BE2C (cell line): ENCODE measurements at regions not wholly inside any gene's neighbourhood (a gene's known extent, or its start where the extent isn't known, plus 50 kb on each side); places are given as distances from the start of the nearest gene placed in this dataset.

Source experiments
- DNase-seq: peaks from one replicate; pipeline ENCODE4 v3.0.0-alpha.2; 2020
- H3K27me3 ChIP-seq: fragments of 250-450 bp; sonication (Bioruptor Pico); 2 replicates; pipeline ENCODE4 v1.5.1; 2020; ENCODE audit warnings: mild to moderate bottlenecking
- H3K36me3 ChIP-seq: fragments of 250-450 bp; sonication (Bioruptor Pico); 2 replicates; pipeline ENCODE4 v1.5.1; 2020; ENCODE audit warnings: mild to moderate bottlenecking
- H3K4me1 ChIP-seq: fragments of 250-450 bp; sonication (Bioruptor Pico); 2 replicates; pipeline ENCODE4 v1.5.1; 2020
- H3K4me3 ChIP-seq: 2 replicates; pipeline ENCODE4 v1.5.1; 2011; ENCODE audit warnings: low read depth, low read length
- H3K9me3 ChIP-seq: fragments of 250-450 bp; sonication (Bioruptor Pico); 2 replicates; pipeline ENCODE4 v1.5.1; 2020
- CTCF ChIP-seq: IDR thresholded peaks from 2 replicates; pipeline ENCODE4 v1.5.1; 2012; ENCODE audit warnings: mild to moderate bottlenecking, low read depth, low read length

- H3K4me3 ChIP-seq = no peak overlapping the region
- H3K9me3 ChIP-seq = no peaks in the 10 kb centered on the region
- TF ChIP-seq CTCF = no peak
- no peaks in the 10 kb centered on the region for H3K36me3 ChIP-seq
- no peaks in the 10 kb centered on the region for H3K4me1 ChIP-seq
- DNase-seq = no peak
- no peaks in the 10 kb centered on the region for H3K27me3 ChIP-seq
Measured at GRCh38 chr22:48873191-48873520, 954.5 kb downstream of the BRD1 start.

- DNase-seq = no peak
- no peaks in the 10 kb centered on the region for H3K36me3 ChIP-seq
- no peaks in the 10 kb centered on the region for H3K4me1 ChIP-seq
- no peaks in the 10 kb centered on the region for H3K27me3 ChIP-seq
- no peak overlapping the region for H3K4me3 ChIP-seq
- no peaks in the 10 kb centered on the region for H3K9me3 ChIP-seq
- no peak for TF ChIP-seq CTCF
Measured at GRCh38 chr22:48872271-48873190, 955.1 kb downstream of the BRD1 start.

DNA sequence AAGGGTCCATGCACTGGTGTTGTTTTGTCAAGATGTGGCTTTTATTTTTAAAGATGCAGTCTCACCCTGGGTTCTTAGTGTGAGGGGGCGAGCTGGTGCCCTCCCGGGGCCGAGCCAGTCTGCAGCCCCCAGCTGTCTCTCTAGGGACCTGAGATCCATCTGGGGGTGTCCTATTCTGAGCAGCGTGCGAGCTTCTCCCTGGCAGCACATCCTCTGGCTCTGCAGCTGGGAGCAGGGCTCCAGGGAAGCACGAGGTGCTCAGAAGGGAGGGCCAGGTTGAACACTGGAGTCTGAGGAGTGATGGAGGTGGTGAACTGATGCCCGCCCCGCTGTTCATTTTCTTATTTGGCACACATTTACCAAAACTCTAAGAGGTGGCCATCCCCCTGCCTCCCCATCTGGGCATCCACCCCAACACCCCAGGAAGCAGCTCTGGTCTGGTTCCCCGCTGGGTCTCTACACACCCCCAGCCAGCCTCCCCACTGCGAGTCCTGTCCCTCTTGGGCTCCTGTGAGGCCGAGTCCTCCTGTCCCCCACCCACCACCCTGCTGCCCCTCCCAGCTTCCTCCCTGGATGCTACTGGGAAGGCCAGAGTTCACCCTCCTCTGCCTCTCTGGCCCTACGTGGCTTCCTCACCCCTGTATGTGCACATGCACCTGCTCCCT, 956.4 kb downstream of the BRD1 start:
- no peak for DNase-seq
- H3K27me3 ChIP-seq = no peaks in the 10 kb centered on the region
- TF ChIP-seq CTCF = no peak
- H3K36me3 ChIP-seq = no peaks in the 10 kb centered on the region
- H3K4me3 ChIP-seq = no peak overlapping the region
- no peaks in the 10 kb centered on the region for H3K4me1 ChIP-seq
- H3K9me3 ChIP-seq = no peaks in the 10 kb centered on the region; the same call in 1 of the 2 replicates

DNA sequence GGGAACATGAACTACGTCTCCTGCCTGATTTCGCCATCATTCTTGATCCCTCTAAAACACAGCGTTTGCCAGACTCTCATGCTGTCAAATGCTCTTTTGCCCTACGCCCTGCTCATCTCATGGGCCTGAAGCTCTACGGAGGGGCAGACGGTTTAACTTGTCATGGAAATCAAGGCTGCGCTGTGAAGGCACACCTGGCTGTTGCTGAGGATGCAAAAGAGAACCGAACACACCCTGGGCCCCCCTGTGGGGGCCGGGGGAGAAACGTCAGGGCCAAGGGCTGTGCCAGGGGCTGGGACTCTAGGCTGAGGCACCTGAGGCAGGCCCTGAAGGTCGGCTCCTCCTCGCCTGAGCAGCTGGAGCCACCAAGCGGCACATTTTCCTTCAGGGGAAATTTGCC, 957.2 kb downstream of the BRD1 start:
- no peak for TF ChIP-seq CTCF
- Histone ChIP-seq H3K36me3 (no peaks in the 10 kb centered on the region), H3K27me3 (no peaks in the 10 kb centered on the region), H3K9me3 (no peaks in the 10 kb centered on the region; the same call in 1 of the 2 replicates), H3K4me1 (no peaks in the 10 kb centered on the region), H3K4me3 (no peak overlapping the region)
- no peak for DNase-seq

- Histone ChIP-seq H3K27me3 (no peaks in the 10 kb centered on the region), H3K36me3 (no peaks in the 10 kb centered on the region), H3K4me1 (no peaks in the 10 kb centered on the region), H3K4me3 (no peak overlapping the region), H3K9me3 (no peaks in the 10 kb centered on the region; the same call in 1 of the 2 replicates)
- TF ChIP-seq CTCF = no peak
- DNase-seq = no peak
Measured at GRCh38 chr22:48869788-48870187, 957.9 kb downstream of the BRD1 start.

DNA sequence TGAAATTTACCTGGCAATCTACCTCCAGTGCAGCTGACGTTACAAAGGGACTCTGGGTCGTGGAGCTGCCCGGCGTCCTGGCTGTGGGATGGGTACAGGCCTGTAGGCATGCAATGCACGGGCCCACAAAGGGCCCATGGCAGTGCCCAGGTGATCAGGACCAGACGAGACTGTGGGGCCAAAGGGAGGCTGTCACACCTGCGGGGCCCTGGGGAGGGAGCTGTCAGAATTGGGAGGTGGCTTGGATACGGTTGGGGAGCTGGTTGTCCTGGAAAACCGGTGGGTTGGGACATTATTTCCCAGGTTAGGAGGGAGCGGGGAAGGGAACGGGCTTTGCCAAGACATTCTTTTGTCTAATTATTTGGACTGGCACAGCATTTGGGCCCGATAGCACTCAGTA, 958.5 kb downstream of the BRD1 start:
- H3K4me1 ChIP-seq = no peaks in the 10 kb centered on the region
- no peak for TF ChIP-seq CTCF
- H3K27me3 ChIP-seq = no peaks in the 10 kb centered on the region
- DNase-seq = no peak
- no peaks in the 10 kb centered on the region for H3K36me3 ChIP-seq
- no peak overlapping the region for H3K4me3 ChIP-seq
- no peaks in the 10 kb centered on the region; the same call in 1 of the 2 replicates for H3K9me3 ChIP-seq
